ENCODE measurements at regions not wholly inside any gene's neighbourhood (a gene's known extent, or its start where the extent isn't known, plus 50 kb on each side); places are given as distances from the start of the nearest gene placed in this dataset.
"Not testable (repeated sequence)": the region's sequence is repeated elsewhere in the genome, so short reads cannot be mapped to it uniquely, and the experiment has no call there.

DNA sequence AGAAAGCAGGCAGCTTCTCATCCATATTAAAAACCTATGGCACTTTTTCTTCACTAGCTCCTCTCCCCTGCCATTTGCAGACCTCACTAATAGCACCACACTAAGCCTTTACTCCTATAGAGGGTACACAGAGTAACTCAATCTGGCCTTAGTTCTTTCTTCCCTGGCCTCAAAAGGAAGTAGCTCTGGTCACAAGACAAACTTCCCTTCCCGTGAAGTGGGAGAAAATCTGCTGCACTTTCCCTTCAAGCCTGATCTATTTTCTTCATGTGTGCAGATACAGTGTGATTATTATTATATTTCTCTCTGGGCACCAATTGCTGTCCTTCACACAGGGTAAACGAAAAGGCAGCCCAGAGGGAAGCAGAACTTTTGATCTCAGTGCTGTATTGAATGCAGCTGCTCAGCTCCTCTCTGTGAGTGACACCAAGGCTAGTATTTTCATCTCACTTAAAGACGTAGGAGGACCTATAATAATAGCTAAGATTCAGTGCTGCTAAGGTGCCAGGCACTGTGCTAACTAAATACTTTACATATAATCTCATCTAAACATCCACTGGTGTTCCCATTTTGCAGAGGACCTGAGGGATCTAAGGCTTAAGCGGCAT is 61.9 kb upstream of the RASGRP1 start:
- CTCF ChIA-PET: interaction anchor here (0.8 to 2.7 kb wide), 14 partner anchors 8 to 186 kb away, joined by 3 to 14 read pairs (median 7); partner anchors contain the start of gene RASGRP1
- Mint-ChIP-seq H3K36me3 (ENCODE audit: low read depth) (no peaks in the 10 kb centered on the region), H3K9me3 (ENCODE audit: insufficient read depth) (no peaks in the 10 kb centered on the region), H3K4me3 (no peak overlapping the region), H3K4me1 (ENCODE audit: low read depth) (peaks cover 37% of the 10 kb centered on the region), H3K27ac (peak overlapping the region; percentile 61), H3K27me3 (ENCODE audit: low read depth) (no peaks in the 10 kb centered on the region)
- DNase-seq (no peak), ATAC-seq (no peak)
- POLR2A ChIA-PET: interaction anchor here (1.6 to 2.5 kb wide), 4 partner anchors 9 to 63 kb away, joined by 4 to 10 read pairs (median 6); partner anchors contain the start of gene RASGRP1

DNA sequence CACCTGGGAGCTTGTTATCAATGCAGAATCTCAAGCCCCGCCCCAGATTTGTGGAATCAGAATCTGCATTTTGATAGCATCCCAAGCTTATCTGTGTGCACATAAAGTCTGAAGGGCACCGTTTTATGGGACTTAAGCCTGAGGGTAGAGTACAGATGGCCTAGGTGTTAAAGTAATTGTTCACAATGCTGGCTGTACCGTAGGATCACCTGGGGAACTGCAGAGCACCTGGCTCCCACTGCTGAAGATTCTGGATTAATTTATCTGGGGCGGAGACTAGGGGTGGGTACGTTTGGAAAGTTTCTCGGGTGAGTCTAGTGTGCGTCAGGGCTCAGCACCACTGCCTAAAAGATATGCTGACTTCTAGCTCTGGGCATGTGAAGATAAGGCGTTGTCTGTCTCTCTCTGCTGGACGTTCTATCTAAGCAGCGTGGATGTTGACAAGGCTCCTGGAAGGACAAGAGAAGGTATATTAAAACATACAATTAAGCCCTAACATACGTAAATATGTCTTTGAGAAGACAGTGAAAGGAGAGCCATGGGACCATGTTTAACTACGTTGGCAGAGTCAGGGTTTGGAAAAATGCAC is 63.2 kb upstream of the RASGRP1 start:
- ATAC-seq: no peak
- no peaks in the 10 kb centered on the region for H3K9me3 Mint-ChIP-seq (ENCODE audit: insufficient read depth)
- H3K4me3 Mint-ChIP-seq: no peak overlapping the region
- no peak for DNase-seq
- H3K27ac Mint-ChIP-seq: no peak overlapping the region
- CTCF ChIA-PET: interaction anchor here (0.9 to 2.7 kb wide), 6 partner anchors 7 to 64 kb away, joined by 3 to 13 read pairs (median 6); partner anchors contain the start of gene RASGRP1
- H3K4me1 Mint-ChIP-seq (ENCODE audit: low read depth): peaks cover 40% of the 10 kb centered on the region
- POLR2A ChIA-PET: interaction anchor here (1.8 to 2.5 kb wide), 2 partner anchors 8 to 16 kb away, joined by 4 to 7 read pairs; no protein-coding TSS in a partner anchor
- H3K27me3 Mint-ChIP-seq (ENCODE audit: low read depth): no peaks in the 10 kb centered on the region
- no peaks in the 10 kb centered on the region for H3K36me3 Mint-ChIP-seq (ENCODE audit: low read depth)

DNA sequence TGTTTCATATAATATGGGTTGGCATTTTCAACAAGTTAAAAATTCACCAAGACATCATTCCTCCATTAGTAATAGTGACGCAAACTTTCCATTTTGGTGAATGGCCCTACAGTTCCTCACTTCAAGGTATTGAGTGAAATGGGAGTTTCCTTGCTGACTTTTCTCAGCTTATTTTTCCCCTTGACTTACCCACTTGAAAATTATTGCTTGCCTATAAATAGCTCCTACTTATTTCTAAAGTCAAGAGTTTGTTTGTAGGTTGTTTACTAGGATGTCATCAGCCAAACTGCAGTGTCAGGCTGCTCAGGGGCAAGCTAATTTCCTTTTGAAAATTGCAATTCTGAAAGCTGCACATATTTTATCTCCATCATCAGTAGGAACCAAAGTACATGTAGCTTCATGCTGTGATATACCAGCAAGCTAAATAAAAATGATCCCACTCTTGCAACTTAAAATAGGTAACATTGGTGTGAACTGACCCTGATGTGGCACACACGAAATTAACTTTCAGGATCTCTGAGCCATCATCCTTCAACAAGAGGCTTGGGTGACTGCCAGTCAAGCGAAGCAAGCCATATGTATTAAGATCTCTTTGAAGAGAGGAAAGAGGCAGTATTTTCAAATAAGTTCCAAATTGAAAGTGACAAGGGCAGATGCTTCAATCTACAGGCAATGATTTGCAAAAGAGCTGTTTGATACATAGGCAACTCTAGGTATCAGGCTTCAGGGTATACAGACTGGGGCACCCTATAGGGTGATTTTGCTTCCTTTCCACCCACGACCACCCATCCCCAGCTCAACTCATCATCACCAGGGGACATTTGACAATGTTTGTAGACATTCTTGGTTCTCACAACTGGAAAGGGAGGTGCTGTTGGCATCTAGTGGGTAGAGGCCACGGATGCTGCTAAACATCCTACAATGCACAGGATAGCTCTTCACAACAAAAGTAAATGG is 66.8 kb upstream of the RASGRP1 start:
- DNase-seq (no peak), ATAC-seq (no peak)
- no peaks in the 10 kb centered on the region for H3K9me3 Mint-ChIP-seq (ENCODE audit: insufficient read depth)
- peak overlapping the region; percentile 51 for H3K27ac Mint-ChIP-seq
- H3K4me1 Mint-ChIP-seq (ENCODE audit: low read depth): peaks cover 32% of the 10 kb centered on the region
- ChIA-PET CTCF (interaction anchor here (1.0 to 4.8 kb wide), 13 partner anchors 10 to 68 kb away, joined by 3 to 31 read pairs (median 5); partner anchors contain the start of gene RASGRP1), POLR2A (interaction anchor here (0.7 to 1.6 kb wide), 6 partner anchors 18 to 67 kb away, joined by 3 to 15 read pairs (median 6); partner anchors contain the start of gene RASGRP1)
- no peaks in the 10 kb centered on the region for H3K27me3 Mint-ChIP-seq (ENCODE audit: low read depth)
- no peak overlapping the region for H3K4me3 Mint-ChIP-seq
- no peaks in the 10 kb centered on the region for H3K36me3 Mint-ChIP-seq (ENCODE audit: low read depth)

DNA sequence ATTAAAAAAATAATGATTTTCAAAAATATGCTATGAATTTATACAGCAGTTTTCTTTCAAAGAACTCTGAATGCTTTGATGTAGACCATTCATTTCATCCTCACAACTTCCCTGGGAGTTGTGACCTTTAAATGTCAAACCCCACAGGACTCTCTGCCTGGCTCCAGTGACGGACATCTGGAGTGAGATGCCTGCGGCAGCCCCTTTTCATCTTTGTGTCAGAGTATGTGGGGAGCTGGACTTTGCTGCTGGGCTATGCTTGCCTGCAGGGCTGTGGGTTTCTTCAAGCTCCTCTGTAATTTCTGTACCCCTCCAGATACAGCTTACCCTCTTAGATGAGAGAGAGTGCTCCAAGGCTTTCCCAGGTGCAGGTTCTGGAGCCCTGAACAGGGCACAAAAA is 70.6 kb upstream of the RASGRP1 start:
- H3K4me3 Mint-ChIP-seq: no peak overlapping the region
- ATAC-seq: no peak
- POLR2A ChIA-PET: interaction anchor here (1.7 kb wide), 1 partner anchor 8 kb away, joined by 4 read pairs; no protein-coding TSS in a partner anchor
- H3K27me3 Mint-ChIP-seq (ENCODE audit: low read depth): no peaks in the 10 kb centered on the region
- H3K4me1 Mint-ChIP-seq (ENCODE audit: low read depth): peaks cover 41% of the 10 kb centered on the region
- CTCF ChIA-PET: interaction anchor here (1.0 to 2.6 kb wide), 5 partner anchors 9 to 71 kb away, joined by 3 to 10 read pairs (median 5); partner anchors contain the start of gene RASGRP1
- peaks cover 13% of the 10 kb centered on the region for H3K36me3 Mint-ChIP-seq (ENCODE audit: low read depth)
- no peak for DNase-seq
- H3K27ac Mint-ChIP-seq: no peak overlapping the region
- no peaks in the 10 kb centered on the region for H3K9me3 Mint-ChIP-seq (ENCODE audit: insufficient read depth)

DNA sequence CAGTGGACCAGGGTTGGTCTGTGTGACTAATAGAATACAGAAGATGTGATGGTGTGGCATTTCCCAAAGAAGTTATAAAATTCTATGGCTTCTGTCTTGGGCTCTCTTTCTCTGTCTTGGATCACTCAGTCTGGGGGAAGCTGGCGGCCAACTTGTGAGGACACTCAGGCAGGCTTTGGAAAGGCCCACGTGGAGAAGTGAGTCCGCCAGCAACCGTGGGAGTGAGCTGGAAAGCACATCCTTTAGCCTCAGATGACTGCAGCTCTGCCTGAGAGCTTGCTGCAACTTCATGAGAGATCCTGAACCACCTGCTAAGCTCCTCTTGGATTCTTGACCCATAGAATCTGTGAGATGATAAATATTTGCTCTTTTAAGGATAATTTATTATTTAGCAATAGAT is 72.0 kb upstream of the RASGRP1 start:
- ChIA-PET CTCF (interaction anchor here (0.9 to 2.0 kb wide), 8 partner anchors 12 to 73 kb away, joined by 3 to 5 read pairs (median 3); partner anchors contain the start of gene RASGRP1), POLR2A (interaction anchor here (1.0 to 1.7 kb wide), 4 partner anchors 10 to 73 kb away, joined by 4 to 6 read pairs (median 4); no protein-coding TSS in a partner anchor)
- no peak overlapping the region for H3K27ac Mint-ChIP-seq
- H3K4me1 Mint-ChIP-seq (ENCODE audit: low read depth): peaks cover 32% of the 10 kb centered on the region
- no peak for ATAC-seq
- H3K36me3 Mint-ChIP-seq (ENCODE audit: low read depth): peaks cover 13% of the 10 kb centered on the region
- no peaks in the 10 kb centered on the region for H3K27me3 Mint-ChIP-seq (ENCODE audit: low read depth)
- no peak overlapping the region for H3K4me3 Mint-ChIP-seq
- no peaks in the 10 kb centered on the region for H3K9me3 Mint-ChIP-seq (ENCODE audit: insufficient read depth)
- DNase-seq: no peak

DNA sequence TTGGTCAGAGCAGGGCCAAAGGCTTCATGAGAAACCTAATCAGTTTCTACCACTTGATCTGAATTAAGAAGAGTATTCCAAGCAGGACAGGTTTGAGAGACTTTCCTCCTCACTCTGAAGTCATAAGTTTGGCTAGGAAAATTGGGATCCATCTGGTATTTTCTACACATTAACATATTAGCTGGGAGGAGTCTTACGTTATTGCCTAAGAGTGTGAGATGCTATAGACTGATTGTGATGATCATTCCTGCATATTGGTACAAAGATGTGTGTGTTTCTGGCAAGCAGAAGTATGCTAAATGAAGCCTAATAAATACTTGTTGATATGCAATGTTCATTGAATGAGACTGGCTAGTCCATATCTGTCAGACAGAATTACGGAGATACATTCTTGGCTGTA is 73.5 kb upstream of the RASGRP1 start:
- ChIA-PET CTCF (interaction anchor here (0.8 to 1.0 kb wide), 3 partner anchors 15 to 76 kb away, joined by 3 read pairs; no protein-coding TSS in a partner anchor), POLR2A (interaction anchor here (1.2 to 2.3 kb wide), 2 partner anchors 14 to 74 kb away, joined by 5 to 7 read pairs; partner anchors contain the start of gene RASGRP1)
- H3K27me3 Mint-ChIP-seq (ENCODE audit: low read depth): no peaks in the 10 kb centered on the region
- no peaks in the 10 kb centered on the region for H3K9me3 Mint-ChIP-seq (ENCODE audit: insufficient read depth)
- H3K4me1 Mint-ChIP-seq (ENCODE audit: low read depth): peaks cover 41% of the 10 kb centered on the region
- no peak for ATAC-seq
- no peak for DNase-seq
- peaks cover 16% of the 10 kb centered on the region for H3K36me3 Mint-ChIP-seq (ENCODE audit: low read depth)
- no peak overlapping the region for H3K27ac Mint-ChIP-seq
- no peak overlapping the region for H3K4me3 Mint-ChIP-seq

DNA sequence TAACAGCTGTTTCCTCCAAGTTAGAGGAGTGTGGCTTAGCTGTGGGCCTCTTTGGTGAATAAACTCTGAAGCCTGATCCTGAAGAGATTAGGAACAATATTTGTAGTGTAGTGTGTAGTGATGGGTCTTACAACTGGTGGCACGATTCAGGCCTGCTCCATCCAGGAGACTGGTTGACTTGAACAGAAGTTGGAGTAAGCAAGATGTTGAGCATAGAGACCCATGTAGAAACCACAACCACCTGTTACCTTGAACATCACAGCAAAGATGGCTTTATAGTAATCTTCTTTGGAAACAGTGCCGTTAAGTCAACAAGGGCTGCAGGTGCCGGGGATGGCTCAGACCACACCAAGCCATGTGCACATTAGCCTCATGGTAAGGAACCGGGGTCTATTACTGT is 74.2 kb upstream of the RASGRP1 start:
- Mint-ChIP-seq H3K4me1 (ENCODE audit: low read depth) (peaks cover 48% of the 10 kb centered on the region), H3K27me3 (ENCODE audit: low read depth) (no peaks in the 10 kb centered on the region), H3K9me3 (ENCODE audit: insufficient read depth) (no peaks in the 10 kb centered on the region), H3K36me3 (ENCODE audit: low read depth) (peaks cover 16% of the 10 kb centered on the region), H3K27ac (peak overlapping the region; percentile 9), H3K4me3 (no peak overlapping the region)
- DNase-seq (no peak), ATAC-seq (peak; percentile 44)
- ChIA-PET CTCF (interaction anchor here (0.8 to 1.0 kb wide), 3 partner anchors 14 to 77 kb away, joined by 3 read pairs; no protein-coding TSS in a partner anchor), POLR2A (interaction anchor here (1.2 to 2.3 kb wide), 2 partner anchors 14 to 75 kb away, joined by 5 to 7 read pairs; partner anchors contain the start of gene RASGRP1)

DNA sequence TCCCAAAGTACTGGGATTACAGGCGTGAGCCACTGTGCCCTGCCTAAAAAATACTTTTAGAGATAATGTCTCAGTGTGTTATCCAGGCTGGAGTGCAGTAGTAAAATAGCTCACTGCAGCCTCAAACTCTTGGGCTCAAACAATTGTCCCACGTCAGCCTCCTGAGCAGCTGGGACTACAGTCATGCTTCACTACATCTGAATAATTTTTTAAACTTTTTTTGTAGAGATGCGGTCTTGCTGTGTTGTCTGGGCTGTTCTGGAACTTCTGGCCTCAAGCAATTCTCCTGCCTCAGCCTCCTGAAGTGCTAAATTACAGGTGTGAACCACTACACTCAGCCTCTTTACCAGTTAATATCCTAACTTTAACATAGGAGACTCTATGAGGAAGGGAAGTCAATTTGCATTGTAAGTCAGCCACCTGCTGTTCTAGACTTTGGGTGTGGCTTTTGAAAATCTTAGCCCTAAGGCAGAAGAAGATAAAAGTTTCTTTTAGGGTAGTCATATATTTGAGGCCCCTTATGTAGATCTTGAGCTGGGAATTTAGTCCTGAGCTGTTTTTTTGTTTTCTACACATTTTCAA is 78.2 kb upstream of the RASGRP1 start:
- ATAC-seq: no peak
- peak overlapping the region; percentile 58 for H3K27ac Mint-ChIP-seq
- ChIA-PET POLR2A (interaction anchor here (0.7 to 1.9 kb wide), 3 partner anchors 10 to 79 kb away, joined by 3 to 6 read pairs (median 4); partner anchors contain the start of gene RASGRP1), CTCF (interaction anchor here (1.2 to 1.9 kb wide), 9 partner anchors 10 to 203 kb away, joined by 3 to 11 read pairs (median 4); no protein-coding TSS in a partner anchor)
- H3K4me3 Mint-ChIP-seq: no peak overlapping the region
- DNase-seq: no peak
- H3K4me1 Mint-ChIP-seq (ENCODE audit: low read depth): peaks cover 58% of the 10 kb centered on the region
- no peaks in the 10 kb centered on the region for H3K27me3 Mint-ChIP-seq (ENCODE audit: low read depth)
- peaks cover 3% of the 10 kb centered on the region for H3K9me3 Mint-ChIP-seq (ENCODE audit: insufficient read depth)
- H3K36me3 Mint-ChIP-seq (ENCODE audit: low read depth): peaks cover 19% of the 10 kb centered on the region

DNA sequence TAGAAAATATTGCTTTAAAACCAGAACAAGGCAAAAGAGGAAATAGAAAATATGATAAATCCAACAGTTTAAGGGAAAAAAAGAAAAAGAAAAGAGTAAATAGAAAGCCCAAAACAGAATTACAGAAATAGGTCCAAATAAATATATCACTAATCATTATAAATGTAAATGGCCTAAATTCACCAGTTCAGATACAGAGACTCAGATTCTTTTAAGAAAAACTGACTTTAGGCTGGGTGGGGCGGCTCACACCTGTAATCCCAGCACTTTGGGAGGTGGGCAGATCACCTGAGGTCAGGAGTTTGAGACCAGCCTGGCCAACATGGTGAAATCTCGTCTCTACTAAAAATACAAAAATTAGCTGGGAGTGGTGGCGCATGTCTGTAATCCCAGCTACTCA is 79.7 kb upstream of the RASGRP1 start:
- POLR2A ChIA-PET; H3K27me3 Mint-ChIP-seq (ENCODE audit: low read depth); H3K9me3 Mint-ChIP-seq (ENCODE audit: insufficient read depth); ATAC-seq; H3K27ac Mint-ChIP-seq; H3K4me3 Mint-ChIP-seq; DNase-seq: not testable (repeated sequence)
- H3K36me3 Mint-ChIP-seq (ENCODE audit: low read depth): peaks cover 16% of the 10 kb centered on the region
- CTCF ChIA-PET: interaction anchor here (1.4 kb wide), 1 partner anchor 9 kb away, joined by 3 read pairs; no protein-coding TSS in a partner anchor
- H3K4me1 Mint-ChIP-seq (ENCODE audit: low read depth): peaks cover 57% of the 10 kb centered on the region

DNA sequence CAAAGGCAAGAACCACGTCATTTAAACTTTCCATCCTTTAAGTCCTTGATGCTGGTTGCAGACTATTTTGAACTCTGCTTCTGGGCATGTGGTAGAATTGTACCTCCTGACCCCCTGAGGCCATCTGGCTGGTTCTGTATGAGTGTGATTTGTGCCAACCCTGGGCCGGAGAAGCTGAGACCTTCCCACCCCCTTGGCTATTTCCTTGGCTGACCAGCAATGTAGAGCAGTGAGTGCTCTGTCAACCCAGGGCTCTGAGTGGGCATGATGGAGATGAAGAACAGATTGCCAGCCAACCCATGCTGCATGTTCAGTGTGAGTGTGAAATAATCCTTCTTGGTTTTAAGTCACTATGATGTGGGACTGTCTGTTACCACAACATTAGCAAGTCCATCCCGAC is 82.1 kb upstream of the RASGRP1 start:
- ATAC-seq (no peak), DNase-seq (no peak)
- H3K36me3 Mint-ChIP-seq (ENCODE audit: low read depth): peaks cover 22% of the 10 kb centered on the region
- H3K4me3 Mint-ChIP-seq: no peak overlapping the region
- H3K4me1 Mint-ChIP-seq (ENCODE audit: low read depth): peaks cover 74% of the 10 kb centered on the region
- ChIA-PET CTCF (interaction anchor here (1.0 to 31.2 kb wide), 5 partner anchors 39 to 83 kb away, joined by 3 to 803 read pairs (median 3); partner anchors contain the start of gene RASGRP1), POLR2A (interaction anchor here (2.4 kb wide), 1 partner anchor 35 kb away, joined by 9 read pairs; no protein-coding TSS in a partner anchor)
- peak overlapping the region; percentile 3 for H3K27ac Mint-ChIP-seq
- no peaks in the 10 kb centered on the region for H3K27me3 Mint-ChIP-seq (ENCODE audit: low read depth)
- peaks cover 6% of the 10 kb centered on the region for H3K9me3 Mint-ChIP-seq (ENCODE audit: insufficient read depth)
